HepG2 (cell line): ENCODE measurements at regions not wholly inside any gene's neighbourhood (a gene's known extent, or its start where the extent isn't known, plus 50 kb on each side); places are given as distances from the start of the nearest gene placed in this dataset.

Experiments
- ATAC-seq: fragments of 200-7000 bp; cut with Tn5 transposase; 3 replicates; pipeline ENCODE4 v1.9.1; 2020; ENCODE audit warnings: mild to moderate bottlenecking, moderate library complexity
- BruUV-seq: library from RNA; stranded (reverse); fragments of 400-500 nt; replicated peaks from 2 replicates; lab custom pipeline; 2021; lab: Mats Ljungman, UMichigan
- CTCF ChIA-PET: fragments of 300-600 bp; formaldehyde crosslinking; extraction: SDS; loops from one replicate; lab custom pipeline; 2021; ENCODE audit warnings: low total read pairs, inconsistent platforms, low intra/inter-chr PET ratio; lab: Yijun Ruan, JAX
- POLR2A ChIA-PET: fragments of 350-600 bp; sonication (Branson Sonifier 250); formaldehyde crosslinking; loops from one replicate; lab custom pipeline; 2020; ENCODE audit warnings: antibody characterized with exemption, inconsistent platforms; lab: Yijun Ruan, JAX
- DNase-seq: peaks from one replicate; pipeline ENCODE4 v3.0.0-alpha.2; 2015; ENCODE audit warnings: low spot score
- FAIRE-seq: peaks from 3 replicates; lab custom pipeline; 2011; peaks lifted over from hg19 to GRCh38; lab: Jason Lieb, UNC
- H2AFZ ChIP-seq: one replicate; pipeline ENCODE4 v1.6.1; 2011; ENCODE audit warnings: low read length, inconsistent platforms
- H3K27ac ChIP-seq: fragments of 300-600 bp; 3 replicates; pipeline ENCODE4 v1.8.0; 2011; ENCODE audit warnings: mixed run types, mild to moderate bottlenecking, mixed read lengths, low read length, inconsistent platforms; ENCODE audit not compliant: insufficient read depth; ENCODE audit errors: extremely low read length
- H3K27me3 ChIP-seq, 2 experiments: fragments of 200-600 bp in 1 of 2; 2 replicates in 1 of 2; 3 replicates in 1 of 2; pipeline versions ENCODE4 v1.6.0 to v1.8.0; 2011; ENCODE audit warnings: low read length in 2 of 2, mild to moderate bottlenecking in 2 of 2, moderate library complexity in 2 of 2, inconsistent platforms in 1 of 2; ENCODE audit not compliant: insufficient read depth in 2 of 2, control insufficient read depth in 1 of 2
- H3K36me3 ChIP-seq, 2 experiments: fragments of 200-600 bp in 1 of 2; replicated peaks in 1 of 2; 2 replicates in 1 of 2; 3 replicates in 1 of 2; pipeline versions ENCODE4 v1.5.1 to v1.8.0; 2011; ENCODE audit warnings: low read length in 2 of 2, inconsistent platforms in 1 of 2; ENCODE audit not compliant: insufficient read depth in 2 of 2, control insufficient read depth in 1 of 2
- H3K4me1 ChIP-seq: 2 replicates; pipeline ENCODE4 v1.5.1; 2012; ENCODE audit warnings: low read length, inconsistent platforms; ENCODE audit not compliant: insufficient read depth
- H3K4me2 ChIP-seq: 2 replicates; pipeline ENCODE4 v1.6.0; 2011; ENCODE audit warnings: low read depth, low read length, inconsistent platforms
- H3K4me3 ChIP-seq, 3 experiments: fragments of 200-600 bp in 1 of 3; sonication (generic), shearing (Covaris generic) in 1 of 3; replicated peaks in 1 of 3; 2 replicates each; pipeline ENCODE4 v1.5.1; 2011 to 2016; ENCODE audit warnings: low read length in 3 of 3, inconsistent platforms in 2 of 3, low read depth in 2 of 3, mild to moderate bottlenecking in 2 of 3, control low read depth in 1 of 3, mixed read lengths in 1 of 3; ENCODE audit not compliant: insufficient read depth in 1 of 3
- H3K79me2 ChIP-seq: one replicate; pipeline ENCODE4 v1.6.1; 2011; ENCODE audit warnings: low read length, inconsistent platforms; ENCODE audit not compliant: insufficient read depth
- H3K9ac ChIP-seq: 2 replicates; pipeline ENCODE4 v1.6.0; 2011; ENCODE audit warnings: mild to moderate bottlenecking, low read depth, low read length, inconsistent platforms; ENCODE audit not compliant: insufficient read depth
- H3K9me3 ChIP-seq: 2 replicates; pipeline ENCODE4 v1.5.1; 2012; ENCODE audit warnings: mild to moderate bottlenecking, low read length
- H4K20me1 ChIP-seq: 2 replicates; pipeline ENCODE4 v1.6.0; 2011; ENCODE audit warnings: inconsistent platforms, mild to moderate bottlenecking, low read length, moderate library complexity; ENCODE audit not compliant: insufficient read depth
- AHDC1 ChIP-seq: sonication (generic); formaldehyde crosslinking; IDR thresholded peaks from 2 replicates; pipeline ENCODE4 v1.5.1; 2020; ENCODE audit warnings: mild to moderate bottlenecking, missing genetic modification reagents, borderline replicate concordance
- HIVEP1 ChIP-seq: sonication (generic); formaldehyde crosslinking; IDR thresholded peaks from 2 replicates; pipeline ENCODE4 v1.4.0; 2020; ENCODE audit warnings: mild to moderate bottlenecking, missing genetic modification reagents
- HNRNPL ChIP-seq: fragments of 200-400 bp; formaldehyde crosslinking; IDR thresholded peaks from 2 replicates; pipeline ENCODE4 v1.6.1; 2017; ENCODE audit warnings: mild to moderate bottlenecking, low read depth, low read length
- SP140L ChIP-seq: sonication (generic); formaldehyde crosslinking; IDR thresholded peaks from 2 replicates; pipeline ENCODE4 v1.4.0; 2020; ENCODE audit warnings: missing genetic modification reagents, borderline replicate concordance
- TMF1 ChIP-seq: sonication (generic); formaldehyde crosslinking; IDR thresholded peaks from 2 replicates; pipeline ENCODE4 v1.8.1; 2022; ENCODE audit warnings: low read depth, missing genetic modification reagents
- ZNF280D ChIP-seq: sonication (generic); formaldehyde crosslinking; IDR thresholded peaks from 2 replicates; pipeline ENCODE4 v1.5.1; 2020; ENCODE audit warnings: mild to moderate bottlenecking, missing genetic modification reagents
- ZNF382 ChIP-seq: sonication (generic); formaldehyde crosslinking; IDR thresholded peaks from 2 replicates; pipeline ENCODE4 v1.5.0; 2020; ENCODE audit warnings: missing genetic modification reagents, mild to moderate bottlenecking, borderline replicate concordance
- ZNF570 ChIP-seq: sonication (generic); formaldehyde crosslinking; IDR thresholded peaks from 2 replicates; pipeline ENCODE4 v1.4.0; 2020; ENCODE audit warnings: mild to moderate bottlenecking, missing genetic modification reagents, borderline replicate concordance
- WGBS: methylation state at CpG from one replicate; pipeline ENCODE4 v1.1.6; 2017; ENCODE audit warnings: low lambda C conversion rate; 5-methylcytosine and 5-hydroxymethylcytosine counted together
- in situ Hi-C: cut with HindIII; loops from 2 replicates; pipeline ENCODE4 v1.10.0; 2017; ENCODE audit warnings: low pct_unique_long_range_greater_than_20kb; ENCODE audit not compliant: extremely low pct_ligation_motif_present
- intact Hi-C: fragments of 100-400 bp; cut with micrococcal nuclease; formaldehyde crosslinking; loops from one replicate; pipeline ENCODE4 v1.10.0; 2022; ENCODE audit not compliant: unreplicated experiment
- TF ChIP-seq, protein P1 (sequence below): sonication (generic); formaldehyde crosslinking; conservative IDR thresholded peaks from 2 replicates; pipeline ENCODE4 v1.4.0; 2020; ENCODE audit warnings: missing genetic modification reagents

DNA sequence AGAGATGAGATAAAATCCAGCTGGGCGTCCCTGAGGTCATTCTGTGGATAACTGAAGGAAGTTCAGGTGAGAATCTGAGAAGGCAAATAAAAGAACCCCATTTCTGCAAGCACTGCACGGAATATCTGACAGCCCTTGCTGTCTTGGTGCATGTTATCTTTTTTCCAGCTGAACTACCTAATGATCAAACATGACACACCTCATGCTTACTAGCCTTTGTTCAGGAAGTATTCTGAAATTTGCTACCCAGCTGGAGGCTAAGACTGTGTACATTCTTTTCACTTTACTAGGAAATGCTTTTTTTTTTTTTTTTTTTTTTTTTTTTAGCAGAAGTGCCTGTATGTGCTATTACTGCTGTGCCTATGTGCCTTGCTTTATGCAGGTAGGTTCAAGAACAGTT is 718.1 kb downstream of the SMARCA1 start:
- 60% methylated on average over 1 of the region's 2 CpGs for WGBS
- in situ Hi-C loops = loop anchor here (25.0 kb wide), 1 partner anchor 307 kb away; no protein-coding TSS in a partner anchor
- no peak for ATAC-seq

More for the DNA sequence above, 718.1 kb downstream of the SMARCA1 start:
- Histone ChIP-seq H3K4me2 (no peak overlapping the region), H3K4me1 (0 out of 2 replicates have a peak, but pooled peaks cover 8% of the 10 kb centered on the region), H3K27ac (no peak overlapping the region), H3K4me3 (no peak overlapping the region), H3K27me3 (no peaks in the 10 kb centered on the region), H3K79me2 (no peaks in the 10 kb centered on the region), H3K9me3 (peaks cover 13% of the 10 kb centered on the region), H3K36me3 (no peaks in the 10 kb centered on the region), H3K9ac (no peak overlapping the region), H2AFZ (no peak overlapping the region), H4K20me1 (no peaks in the 10 kb centered on the region)
- POLR2A ChIA-PET = no interaction called here
- BruUV-seq = no TSS peak
- FAIRE-seq = no peak
- no peak for DNase-seq
- CTCF ChIA-PET = no interaction called here
- intact Hi-C loops = no loop called here
- no peak for TF ChIP-seq ZNF382 (CRISPR knock-in tag)
- TF ChIP-seq HNRNPL = no peak
- TF ChIP-seq ZNF570 (CRISPR knock-in tag) = no peak
- TF ChIP-seq, protein P1, sequence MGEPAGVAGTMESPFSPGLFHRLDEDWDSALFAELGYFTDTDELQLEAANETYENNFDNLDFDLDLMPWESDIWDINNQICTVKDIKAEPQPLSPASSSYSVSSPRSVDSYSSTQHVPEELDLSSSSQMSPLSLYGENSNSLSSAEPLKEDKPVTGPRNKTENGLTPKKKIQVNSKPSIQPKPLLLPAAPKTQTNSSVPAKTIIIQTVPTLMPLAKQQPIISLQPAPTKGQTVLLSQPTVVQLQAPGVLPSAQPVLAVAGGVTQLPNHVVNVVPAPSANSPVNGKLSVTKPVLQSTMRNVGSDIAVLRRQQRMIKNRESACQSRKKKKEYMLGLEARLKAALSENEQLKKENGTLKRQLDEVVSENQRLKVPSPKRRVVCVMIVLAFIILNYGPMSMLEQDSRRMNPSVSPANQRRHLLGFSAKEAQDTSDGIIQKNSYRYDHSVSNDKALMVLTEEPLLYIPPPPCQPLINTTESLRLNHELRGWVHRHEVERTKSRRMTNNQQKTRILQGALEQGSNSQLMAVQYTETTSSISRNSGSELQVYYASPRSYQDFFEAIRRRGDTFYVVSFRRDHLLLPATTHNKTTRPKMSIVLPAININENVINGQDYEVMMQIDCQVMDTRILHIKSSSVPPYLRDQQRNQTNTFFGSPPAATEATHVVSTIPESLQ (CRISPR knock-in tag) = no peak
- TF ChIP-seq AHDC1 (CRISPR knock-in tag) = no peak
- no peak for TF ChIP-seq SP140L (CRISPR knock-in tag)
- TF ChIP-seq ZNF280D (CRISPR knock-in tag) = no peak
- no peak for TF ChIP-seq HIVEP1 (CRISPR knock-in tag)
- no peak for TF ChIP-seq TMF1 (CRISPR knock-in tag)
